Activated T-cell treated with anti-CD3 and anti-CD28 coated beads for 24 hours (primary cell): ENCODE measurements at regions not wholly inside any gene's neighbourhood (a gene's known extent, or its start where the extent isn't known, plus 50 kb on each side); places are given as distances from the start of the nearest gene placed in this dataset.

ENCODE experiments used
- DNase-seq: peaks from one replicate; pipeline ENCODE4 v3.0.0-alpha.2; 2020; ENCODE audit warnings: low read depth

DNA sequence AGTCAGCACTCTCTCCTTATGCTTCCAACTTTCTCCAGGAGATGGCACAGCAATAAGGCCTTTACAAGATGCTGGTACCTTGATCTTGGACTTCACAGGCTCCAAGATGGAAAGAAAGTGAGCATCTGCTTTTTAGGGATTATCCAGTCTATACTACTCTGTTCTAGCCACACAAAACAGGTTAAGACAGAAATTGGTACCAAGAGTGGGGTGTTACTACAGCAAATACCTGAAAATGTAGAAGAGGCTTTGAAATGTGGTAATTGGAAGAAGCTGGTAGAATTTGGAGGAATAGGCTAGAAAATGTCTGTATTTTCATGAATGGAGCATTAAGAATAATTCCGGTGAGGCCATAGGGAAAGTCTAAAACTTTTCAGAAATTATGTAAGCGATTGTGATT is 484.8 kb upstream of the GRIA1 start:
- DNase-seq: no peak

DNA sequence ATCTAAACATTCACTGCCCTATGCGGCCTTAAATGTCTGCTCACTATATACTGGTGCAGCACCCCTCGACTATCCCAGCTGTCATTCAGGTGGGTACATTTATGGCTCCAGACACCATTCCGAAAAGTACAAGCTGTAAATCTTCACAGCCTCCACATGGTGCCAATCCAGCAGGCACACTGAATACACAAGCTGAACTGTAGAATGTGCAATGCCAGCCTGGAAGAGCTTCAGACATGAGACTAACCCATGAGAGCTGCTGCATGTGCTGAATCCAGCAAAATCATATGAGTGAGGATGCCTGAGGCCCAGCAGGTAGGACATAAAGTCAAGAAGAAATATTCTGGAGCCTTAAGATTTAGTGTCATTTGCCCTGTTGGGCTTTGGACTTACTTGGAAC is 483.8 kb upstream of the GRIA1 start:
- DNase-seq: no peak

DNA sequence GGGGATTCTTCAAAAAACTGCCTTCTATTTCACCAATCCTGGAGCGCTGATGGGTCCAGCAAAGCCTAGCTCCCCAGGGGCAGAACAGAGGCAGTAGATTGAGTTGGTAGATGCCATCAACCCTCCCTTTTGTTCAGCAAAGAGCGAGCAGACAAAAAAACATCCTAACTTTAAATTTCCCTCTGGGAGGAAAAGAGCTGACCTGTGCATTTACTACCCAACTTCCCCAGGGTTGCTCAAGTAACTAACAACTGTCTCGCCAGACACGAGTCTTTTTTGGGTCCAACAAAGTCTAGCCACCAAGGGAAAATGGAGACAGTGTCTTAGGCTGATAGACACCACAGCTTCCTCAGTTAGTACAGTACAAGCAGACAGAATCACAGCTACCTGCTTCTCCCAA is 476.3 kb upstream of the GRIA1 start:
- DNase-seq: no peak

DNA sequence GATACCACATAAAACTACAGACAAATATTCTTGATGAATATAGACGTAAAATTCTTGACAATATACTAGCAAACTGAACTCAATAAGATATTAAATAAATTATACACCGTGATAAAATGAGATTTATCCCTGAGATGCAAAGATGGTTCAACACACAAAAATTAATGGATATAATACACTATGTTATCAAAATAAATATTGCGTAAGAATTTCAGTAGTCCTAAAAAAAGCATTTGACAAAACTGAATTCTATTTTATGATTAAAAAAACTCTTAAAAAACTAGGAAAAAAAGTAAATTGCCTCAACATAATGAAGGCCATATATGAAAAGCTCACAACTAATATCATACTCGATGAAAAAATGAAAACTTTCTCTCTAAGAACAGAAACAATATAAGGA is 472.3 kb upstream of the GRIA1 start:
- no peak for DNase-seq

DNA sequence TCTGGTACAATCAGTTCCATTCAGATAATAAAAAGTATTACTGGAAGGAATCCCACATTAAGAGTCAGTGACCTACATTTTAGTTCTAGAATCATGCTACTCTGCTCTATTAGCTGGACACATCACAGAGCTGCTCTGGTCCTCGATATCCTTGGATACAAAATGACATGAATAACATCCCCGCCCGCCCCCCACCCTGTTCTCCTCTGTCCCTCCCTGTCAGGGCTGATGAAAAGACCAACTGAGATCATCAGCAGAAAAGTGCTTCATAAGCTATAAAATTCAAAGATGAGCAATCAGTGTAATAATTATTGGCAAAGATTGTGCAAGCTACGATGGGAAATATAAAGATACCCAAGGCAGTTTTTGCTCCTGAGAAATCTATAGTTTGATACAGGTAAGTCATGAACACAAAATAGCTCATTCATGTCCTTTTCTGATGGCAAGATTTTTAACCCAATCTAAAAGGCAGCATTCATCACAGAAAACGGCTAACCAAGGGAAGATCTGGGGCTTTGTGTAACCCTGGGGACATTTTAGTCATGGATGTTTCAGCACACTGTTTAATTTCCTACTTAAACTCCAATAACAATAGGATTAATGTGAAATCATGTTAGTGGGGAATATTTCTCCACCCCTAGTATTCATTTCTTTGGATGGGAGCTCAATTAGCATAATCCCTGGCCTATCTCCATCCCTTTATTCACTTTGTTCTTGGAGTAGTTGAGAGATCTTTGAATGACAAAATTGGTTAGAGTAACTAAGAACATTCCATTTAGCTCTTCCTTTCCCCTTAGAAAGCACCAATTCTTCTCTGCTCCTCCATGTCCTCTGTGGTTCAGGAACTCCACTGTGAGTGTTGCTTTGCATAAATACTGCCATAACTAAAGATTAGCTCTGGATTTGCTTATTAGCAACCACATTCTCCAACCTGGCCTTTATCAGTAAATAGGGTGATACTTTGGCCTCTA is 459.4 kb upstream of the GRIA1 start:
- DNase-seq: no peak

DNA sequence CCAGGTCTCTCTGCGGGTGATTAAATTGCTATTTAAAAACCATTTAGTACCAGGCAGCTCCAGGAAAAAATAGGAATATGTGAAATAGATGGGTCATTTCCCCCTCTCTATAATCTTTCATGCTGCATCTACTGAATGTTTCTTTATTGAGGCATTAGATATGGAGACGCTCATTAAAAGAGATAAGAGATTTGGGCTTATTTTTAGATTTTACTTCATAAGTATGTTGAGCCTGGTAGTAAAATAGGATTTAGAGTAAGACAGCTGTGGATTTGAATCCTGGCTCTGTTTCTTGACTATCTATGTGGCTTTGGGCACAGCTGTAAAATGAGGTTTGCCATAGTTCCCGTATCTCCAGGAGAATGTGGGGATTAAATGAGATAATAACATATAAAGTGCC is 451.0 kb upstream of the GRIA1 start:
- DNase-seq: no peak

DNA sequence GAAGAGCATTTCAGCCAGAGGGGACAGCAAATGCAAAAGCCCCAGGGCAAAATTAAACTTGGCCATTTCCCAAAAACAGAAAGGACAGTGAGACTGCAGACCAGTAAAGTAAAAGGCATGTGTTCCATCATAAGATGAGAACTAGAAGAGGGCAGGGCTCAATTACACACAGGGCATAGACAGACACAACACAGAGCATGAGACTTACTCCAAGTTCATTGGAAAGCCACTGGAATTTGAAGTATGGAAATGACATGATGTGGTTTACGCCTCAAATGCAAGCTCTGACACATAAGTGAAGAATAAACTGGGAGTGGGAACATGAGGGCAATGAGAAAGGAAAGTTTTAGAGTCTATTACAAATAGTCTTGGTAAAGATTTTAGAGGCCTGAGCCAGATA is 446.6 kb upstream of the GRIA1 start:
- DNase-seq: no peak

DNA sequence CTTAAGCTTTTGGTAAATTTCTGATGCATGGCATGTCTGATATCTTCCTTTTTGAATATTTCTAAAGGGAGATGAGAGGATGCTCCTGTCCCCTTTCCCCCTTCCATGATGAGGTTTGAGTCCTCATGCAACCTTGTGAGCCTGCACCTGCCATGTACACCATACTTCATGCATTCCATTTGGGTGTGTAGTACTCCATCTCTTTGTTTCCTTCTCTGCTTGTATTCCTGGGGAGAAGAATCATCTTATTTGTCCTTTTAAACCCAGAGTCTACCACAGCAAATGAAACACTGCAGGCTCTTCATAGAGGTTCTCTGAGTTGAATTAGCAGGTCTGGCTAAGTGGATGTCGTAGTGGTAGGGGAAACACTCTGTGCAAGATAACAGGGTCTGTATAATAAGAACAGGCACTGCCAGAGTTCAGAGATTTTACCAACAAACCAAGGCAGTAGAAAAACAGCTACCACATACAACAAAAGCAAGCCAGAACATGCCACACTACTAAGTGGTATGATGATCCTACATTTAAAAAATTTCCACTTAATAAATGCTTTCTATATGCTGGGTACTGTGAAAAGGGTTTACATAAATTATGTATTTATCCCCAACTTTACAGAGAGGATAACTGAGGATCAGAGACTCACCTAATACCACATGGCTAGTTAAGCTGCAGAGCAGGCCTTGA is 439.8 kb upstream of the GRIA1 start:
- DNase-seq: no peak

DNA sequence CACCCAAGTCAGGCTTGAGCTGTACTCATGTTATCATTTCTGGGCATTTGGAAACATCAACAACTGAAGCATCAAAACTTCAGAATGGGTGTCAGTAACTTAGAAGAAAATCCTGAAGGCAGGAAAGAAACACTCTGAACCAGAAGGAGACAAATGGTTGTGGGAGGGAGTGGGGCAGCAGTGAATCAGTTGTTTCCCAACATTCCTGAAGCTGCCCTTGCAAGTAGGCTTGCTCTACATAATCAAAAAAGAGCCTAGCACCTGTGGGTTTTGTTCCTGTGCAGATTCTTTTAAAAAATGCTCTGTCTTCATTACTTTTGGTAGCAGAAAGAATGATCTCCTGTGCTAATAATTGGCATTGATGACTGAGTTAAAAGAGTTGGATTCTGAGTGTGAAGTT is 424.2 kb upstream of the GRIA1 start:
- no peak for DNase-seq

DNA sequence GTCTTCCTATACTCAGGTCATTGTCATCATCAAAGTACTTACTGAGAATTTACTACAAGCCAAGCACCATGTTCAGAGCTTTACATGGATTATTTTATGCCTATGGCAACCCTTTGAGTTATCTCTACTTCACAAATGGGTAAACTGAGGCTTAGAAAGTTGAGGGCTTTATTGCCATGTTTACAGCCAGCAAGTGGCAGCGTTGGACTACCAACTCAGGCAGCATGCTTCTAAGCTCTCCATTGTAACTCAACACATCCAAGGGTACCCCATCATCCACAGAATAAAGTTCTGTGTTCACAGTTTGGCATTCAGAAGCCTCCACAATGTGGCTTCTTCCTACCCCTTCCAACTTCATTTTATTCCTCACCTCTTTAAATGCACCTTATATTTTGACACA is 422.6 kb upstream of the GRIA1 start:
- no peak for DNase-seq

DNA sequence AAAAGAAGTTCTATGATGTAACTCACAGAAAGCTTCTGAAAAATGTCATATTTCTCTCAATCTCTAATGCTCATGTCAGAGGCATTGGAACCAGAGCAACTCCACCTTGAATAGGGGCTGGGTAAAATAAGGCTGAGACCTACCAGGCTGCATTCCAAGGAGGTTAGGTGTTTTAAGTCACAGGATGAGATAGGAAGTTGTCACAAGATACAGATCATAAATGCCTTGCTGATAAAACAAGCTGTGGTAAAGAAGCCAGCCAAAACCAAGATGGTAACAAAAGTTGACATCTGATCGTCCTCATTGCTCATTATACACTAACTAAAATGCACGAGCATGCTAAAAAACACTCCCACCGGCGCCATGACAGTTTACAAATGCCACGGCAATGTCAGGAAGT is 411.1 kb upstream of the GRIA1 start:
- no peak for DNase-seq

DNA sequence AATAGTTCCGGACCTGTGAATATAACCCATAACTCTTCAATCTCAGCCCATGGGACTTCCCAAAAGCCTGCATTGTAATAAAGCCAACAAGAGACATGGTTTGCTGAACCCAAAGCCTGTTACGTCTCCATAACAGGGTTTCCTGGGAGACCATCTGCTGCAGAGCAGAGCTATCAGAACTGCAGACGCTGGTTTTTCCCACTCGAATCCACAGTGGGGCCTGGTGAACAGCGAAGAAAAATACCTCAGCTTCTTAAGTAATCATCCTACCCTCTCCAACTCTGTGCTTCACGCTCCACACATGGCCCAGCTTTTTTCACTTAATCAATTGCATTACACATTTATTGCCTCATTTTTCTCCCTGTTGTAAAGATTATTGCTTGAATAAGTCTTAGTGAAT is 409.5 kb upstream of the GRIA1 start:
- DNase-seq: no peak

DNA sequence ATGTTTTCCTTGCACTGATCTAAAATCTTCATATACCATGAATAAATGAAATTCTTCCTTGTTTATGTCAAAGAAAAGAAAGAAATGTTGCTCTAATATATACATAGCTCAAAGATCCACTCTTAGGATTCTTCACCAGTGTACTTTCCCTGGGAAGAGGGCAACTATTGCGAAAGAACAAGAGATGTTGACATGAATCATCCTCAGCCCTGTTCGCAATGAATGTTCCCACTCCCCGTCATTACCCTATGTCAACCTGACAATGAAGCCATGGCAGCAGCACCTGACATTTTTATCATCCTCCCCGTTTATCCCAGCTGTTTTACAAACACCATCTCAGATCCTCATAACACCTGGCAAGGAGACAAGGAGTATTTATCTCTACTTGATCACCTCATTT is 409.1 kb upstream of the GRIA1 start:
- no peak for DNase-seq

DNA sequence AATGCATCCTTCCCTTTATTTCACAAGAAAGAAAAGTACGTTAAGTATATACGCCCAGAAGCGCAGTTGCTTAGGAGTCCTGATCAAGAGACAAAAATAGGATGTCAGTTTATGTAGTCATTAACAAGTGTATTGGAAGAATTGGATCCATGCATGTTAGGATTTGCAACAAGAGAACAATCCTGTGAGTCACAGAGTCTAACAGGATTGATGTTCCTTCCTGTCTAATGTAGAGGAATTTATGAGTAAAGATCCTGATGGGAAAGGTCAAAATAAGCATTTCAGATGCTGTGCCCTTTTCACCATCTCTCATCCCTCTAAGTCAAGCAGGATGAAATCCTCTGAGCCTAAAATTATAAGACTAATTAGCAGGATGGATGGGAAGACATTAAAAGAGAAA is 406.0 kb upstream of the GRIA1 start:
- DNase-seq: no peak

DNA sequence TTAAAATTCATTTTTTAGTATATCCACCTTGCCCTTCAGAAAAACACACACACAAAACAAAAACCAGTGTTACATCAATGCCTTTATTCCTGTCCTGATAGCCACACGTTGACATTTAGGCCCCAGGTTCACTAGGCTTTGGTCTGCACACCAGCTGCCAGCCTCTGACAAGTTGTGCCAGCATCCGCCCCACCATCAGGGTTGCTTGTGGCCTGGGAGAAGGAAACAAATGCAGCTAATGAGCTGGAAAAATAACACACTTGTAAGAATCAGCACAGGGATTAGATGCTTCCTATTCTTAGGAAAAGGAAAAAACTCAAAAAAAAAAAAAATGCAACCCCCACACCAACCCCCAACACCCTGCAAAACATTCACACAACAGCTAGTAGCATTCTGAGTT is 404.0 kb upstream of the GRIA1 start:
- DNase-seq: no peak

DNA sequence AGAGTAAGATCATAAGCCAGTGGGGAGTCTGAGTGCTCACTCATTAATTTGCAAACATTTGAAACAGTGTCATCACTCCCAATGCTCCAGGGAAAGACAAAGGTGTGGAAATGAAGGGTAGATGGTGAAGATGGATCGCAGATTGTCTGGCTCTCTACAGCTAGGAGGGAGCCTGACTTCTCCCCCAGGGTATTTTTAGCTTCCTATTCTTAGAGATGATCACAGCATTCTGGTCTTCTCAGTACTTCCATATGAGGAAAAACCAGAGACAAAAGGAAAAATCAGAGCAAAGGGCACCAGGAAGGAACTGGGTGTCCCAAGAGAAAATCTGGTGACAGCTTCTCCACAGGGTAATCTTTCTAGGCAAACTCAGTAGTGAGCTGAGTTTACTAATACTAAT is 401.9 kb upstream of the GRIA1 start:
- DNase-seq: no peak

DNA sequence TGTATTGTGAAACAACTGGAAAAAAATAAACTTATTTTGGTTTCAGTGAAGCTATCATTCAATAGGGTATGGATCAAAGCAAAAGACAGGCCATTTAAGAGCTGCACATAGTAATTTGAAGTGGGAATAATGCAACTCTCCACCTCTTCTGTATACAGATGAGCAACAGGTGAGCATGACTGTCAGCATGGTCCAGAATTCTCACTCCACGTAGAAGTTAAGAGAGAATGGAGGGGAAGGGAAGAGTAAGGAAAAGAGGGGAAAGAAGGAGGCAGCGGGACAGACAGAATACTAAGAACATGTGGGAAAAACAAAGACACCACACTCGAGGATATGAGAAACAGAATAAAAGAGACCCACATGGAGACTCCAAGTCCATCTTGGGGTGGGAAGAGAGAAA is 396.1 kb upstream of the GRIA1 start:
- DNase-seq: no peak

DNA sequence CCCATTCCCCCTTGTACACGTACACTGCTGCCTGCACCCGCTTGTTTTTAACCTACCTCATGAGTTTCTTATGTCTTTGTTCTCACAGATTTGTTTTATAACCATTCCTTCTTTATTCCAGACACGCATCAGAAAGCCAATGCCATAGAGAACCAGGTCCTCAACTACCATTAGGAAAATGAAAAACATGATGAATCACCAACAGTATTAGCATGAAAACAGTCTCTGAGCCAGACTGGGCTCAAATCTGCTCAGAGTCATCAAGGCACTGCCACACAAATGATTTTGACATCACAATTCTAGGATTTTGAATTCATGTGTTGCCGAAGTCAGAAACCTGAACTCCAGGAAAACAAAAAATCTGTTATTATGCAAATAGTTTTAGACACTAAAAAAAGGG is 394.1 kb upstream of the GRIA1 start:
- DNase-seq: no peak

DNA sequence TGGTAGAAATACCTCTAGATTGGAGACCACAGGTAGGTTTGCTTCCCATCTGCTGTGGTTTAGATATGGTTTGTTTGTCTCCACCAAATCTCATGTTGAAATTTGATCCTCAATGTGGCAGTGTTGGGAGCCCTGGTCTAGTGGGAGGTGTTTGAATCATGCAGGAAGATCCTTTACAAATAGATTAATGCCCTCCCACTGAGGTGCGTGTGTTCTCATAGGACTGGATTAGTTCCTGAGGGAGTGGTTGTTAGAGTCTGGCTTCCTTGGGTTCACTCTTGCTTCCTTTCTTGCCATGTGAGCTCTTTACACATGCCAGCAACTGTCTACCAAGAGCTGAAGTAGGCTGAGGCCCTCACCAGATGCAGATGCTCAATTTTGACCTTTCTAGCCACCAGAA is 391.1 kb upstream of the GRIA1 start:
- DNase-seq: no peak

DNA sequence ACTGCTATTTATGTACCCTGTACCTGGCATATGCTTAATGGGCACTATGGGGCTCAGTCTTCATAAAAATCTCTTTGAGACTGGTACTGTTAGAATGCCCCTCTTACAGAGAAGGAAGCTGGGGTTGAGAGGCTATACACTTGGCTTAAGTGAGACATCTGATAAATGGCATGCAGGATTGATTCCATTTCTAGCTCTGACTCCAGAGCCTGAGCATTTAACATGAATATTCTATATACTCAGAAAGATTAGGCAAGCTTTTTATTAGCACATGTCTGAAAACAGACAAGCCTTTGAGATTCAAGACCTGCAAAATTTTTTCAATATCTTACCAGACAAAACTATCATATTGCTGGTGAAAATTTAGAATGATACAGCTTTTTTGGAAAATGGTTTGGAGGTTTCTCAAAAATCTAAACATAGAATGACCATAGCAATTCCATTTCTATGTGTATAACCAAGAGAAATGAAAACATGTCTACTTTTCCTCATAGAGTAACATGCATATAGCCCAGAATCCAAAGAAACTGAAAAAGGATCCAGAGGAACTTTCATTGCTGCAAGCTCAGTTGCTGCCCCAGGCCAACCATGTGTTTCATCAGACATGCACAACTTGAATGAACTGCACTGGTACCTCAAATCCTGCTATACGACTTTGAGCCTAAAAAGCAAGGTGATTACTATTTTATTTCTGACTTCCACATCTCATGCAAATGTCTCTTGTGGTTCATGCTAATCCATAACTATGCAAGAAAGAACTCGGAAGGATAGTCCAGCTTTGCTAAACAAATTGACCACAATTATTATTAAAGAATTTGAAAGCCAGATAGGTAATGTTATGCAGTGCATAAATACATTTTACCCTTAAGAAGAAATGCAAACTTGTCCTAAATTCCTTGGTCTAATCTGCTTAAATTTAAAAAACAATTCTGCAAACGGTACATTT is 389.0 kb upstream of the GRIA1 start:
- DNase-seq: no peak

DNA sequence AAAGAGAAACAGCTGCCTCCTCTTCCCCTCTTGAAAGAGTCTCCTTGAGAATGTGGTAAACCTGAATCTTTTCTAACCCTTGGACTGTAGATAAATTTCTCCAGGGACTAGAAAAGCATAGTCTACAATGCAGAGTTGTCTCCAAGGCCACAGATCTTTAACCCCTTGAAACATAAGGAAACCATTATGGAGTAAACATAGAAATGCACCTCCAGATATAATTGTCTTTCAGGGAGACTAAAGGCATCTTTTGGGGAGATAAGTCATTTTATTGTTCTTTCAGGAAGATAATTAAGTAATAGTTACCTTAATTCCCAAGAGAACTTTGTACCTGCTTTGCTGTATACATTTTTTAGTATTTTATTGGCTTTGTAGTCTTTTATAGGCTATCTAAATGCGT is 373.6 kb upstream of the GRIA1 start:
- DNase-seq: no peak

DNA sequence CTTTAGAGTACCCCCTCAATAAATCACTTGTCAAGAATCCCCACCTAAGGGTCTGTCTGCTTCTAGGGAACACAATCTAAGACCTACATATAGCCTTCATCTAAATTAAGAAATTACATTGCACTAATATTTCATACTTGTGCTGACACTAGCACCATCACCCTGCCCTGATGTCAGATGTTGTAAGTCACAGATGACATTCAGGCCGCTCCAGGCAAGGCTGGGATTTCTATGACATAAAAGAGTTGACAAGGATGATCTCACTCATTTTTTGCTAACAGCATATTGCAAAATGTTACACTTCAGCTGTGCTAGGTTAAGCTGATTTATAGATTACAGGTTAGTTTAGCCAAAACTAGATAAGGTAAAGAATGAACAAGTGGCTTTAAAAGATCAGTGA is 372.5 kb upstream of the GRIA1 start:
- no peak for DNase-seq

DNA sequence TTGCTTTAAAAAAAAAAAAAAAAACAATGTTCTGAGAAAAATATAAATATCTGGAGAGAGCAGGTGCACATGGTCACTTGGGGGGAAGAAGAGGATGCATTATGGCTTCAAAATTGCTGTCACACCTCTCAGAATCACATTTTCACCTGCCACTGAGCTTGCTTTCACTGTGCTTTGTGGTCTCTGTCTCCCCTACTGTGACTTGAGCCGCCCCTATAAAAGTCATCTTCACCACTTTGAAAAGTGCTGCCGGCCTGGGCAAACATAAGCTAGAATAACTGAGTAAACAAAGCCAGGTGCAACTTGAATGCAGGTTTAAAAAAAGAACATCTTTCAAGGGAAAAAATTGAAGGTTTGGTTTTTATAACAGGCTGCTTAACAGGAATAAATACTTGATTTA is 368.1 kb upstream of the GRIA1 start:
- DNase-seq: no peak
